Hepatocyte (in vitro differentiated cells): ENCODE measurements at regions not wholly inside any gene's neighbourhood (a gene's known extent, or its start where the extent isn't known, plus 50 kb on each side); places are given as distances from the start of the nearest gene placed in this dataset.

Source experiments
- CTCF ChIP-seq: fragments of 200-600 bp; sonication (generic); IDR thresholded peaks from 2 replicates; pipeline ENCODE4 v1.5.1; 2016; ENCODE audit warnings: antibody characterized with exemption, mild to moderate bottlenecking; ENCODE audit not compliant: poor library complexity
- EZH2phosphoT487 ChIP-seq: fragments of 200-600 bp; sonication (generic); IDR thresholded peaks from one replicate; pipeline ENCODE4 v1.6.1; 2018; ENCODE audit warnings: antibody characterized with exemption, mild to moderate bottlenecking, low read depth, moderate library complexity; ENCODE audit not compliant: unreplicated experiment, severe bottlenecking

- TF ChIP-seq CTCF (no peak), EZH2phosphoT487 (no peak)
These were observed 161.0 kb downstream of the SLC38A4 start for GRCh38 chr12:46664761-46665287.
